Heart right ventricle (tissue), 16 donors: ENCODE measurements at regions not wholly inside any gene's neighbourhood (a gene's known extent, or its start where the extent isn't known, plus 50 kb on each side); places are given as distances from the start of the nearest gene placed in this dataset.
A peak's percentile ranks its signal among the peaks of the same experiment; 100 is the strongest.
"Not testable (repeated sequence)": the region's sequence is repeated elsewhere in the genome, so short reads cannot be mapped to it uniquely, and the experiment has no call there.

ENCODE experiments used
- ATAC-seq, 8 donors: fragments of 200-7000 bp; cut with Tn5 transposase; one replicate each; pipeline ENCODE4 v1.9.1; 2020; ENCODE audit warnings: mild to moderate bottlenecking in 8 of 8, moderate library complexity in 8 of 8, moderate number of reproducible peaks in 1 of 8
- DNase-seq, 2 donors: peaks; one replicate each; pipeline ENCODE4 v3.0.0-alpha.2; 2020
- H3K27ac ChIP-seq, 10 donors: fragments of 200-600 bp; sonication (generic) in 2 of 10; one replicate each; pipeline versions ENCODE4 v1.5.0 to v1.8.0; 2020 to 2022; ENCODE audit warnings: mild to moderate bottlenecking in 3 of 10
- H3K27me3 ChIP-seq, 7 donors: fragments of 200-600 bp; one replicate each; pipeline ENCODE4 v1.8.0; 2021 to 2022; ENCODE audit warnings: mild to moderate bottlenecking in 2 of 7
- H3K36me3 ChIP-seq, 9 donors: fragments of 200-600 bp; sonication (generic) in 1 of 9; one replicate each; pipeline versions ENCODE4 v1.5.0 to v1.8.0; 2020 to 2022; ENCODE audit warnings: mild to moderate bottlenecking in 2 of 9
- H3K4me1 ChIP-seq, 9 donors: fragments of 200-600 bp; sonication (generic) in 1 of 9; one replicate each; pipeline versions ENCODE4 v1.5.0 to v1.8.0; 2020 to 2022; ENCODE audit warnings: mild to moderate bottlenecking in 4 of 9
- H3K4me3 ChIP-seq, 10 donors: fragments of 200-600 bp; sonication (generic) in 2 of 10; one replicate each; pipeline versions ENCODE4 v1.5.0 to v1.8.0; 2020 to 2022; ENCODE audit warnings: mild to moderate bottlenecking in 7 of 10, moderate library complexity in 2 of 10
- H3K9me3 ChIP-seq, 11 donors: fragments of 200-600 bp in 10 of 11; sonication (generic) in 2 of 11; one replicate each; pipeline versions ENCODE4 v1.5.0 to v1.8.0; 2013 to 2022; ENCODE audit warnings: mild to moderate bottlenecking in 2 of 11, control low read depth in 1 of 11, moderate library complexity in 1 of 11
- CTCF ChIP-seq, 9 donors: fragments of 200-600 bp; sonication (generic) in 2 of 9; IDR thresholded peaks; one replicate each; pipeline versions ENCODE4 v1.5.0 to v1.8.0; 2021 to 2022; ENCODE audit warnings: antibody characterized with exemption in 9 of 9, mild to moderate bottlenecking in 5 of 9, moderate library complexity in 1 of 9
- WGBS, 2 donors: extraction: QIAGEN DNeasy Blood & Tissue Kit; methylation state at CpG; one replicate each; pipeline ENCODE4 v1.1.7; 2013; ENCODE audit warnings: inconsistent platforms in 1 of 2; 5-methylcytosine and 5-hydroxymethylcytosine counted together
- intact Hi-C, 10 donors: fragments of 100-400 bp; cut with DNase I; formaldehyde crosslinking; loops; one replicate each; pipeline versions ENCODE4 v1.11.1 to v1.14.2; 2022
- donor health status: Arrhythmogenic right ventricular cardiomyopathy.
- donor health status: ischemic (EF 13 %, LVEDD 7.1; RV severe dilation, severe dysfunction).
- donor health status: healthy with polysubstance abuse.
- donor health status: DM: no; HTN: yes; CAD: no.
- donor health status: DM: no; HTN: no; CAD: no.
- donor health status: ischemic (EF 25% LVEDD 6.9; RV normal size, moderate dysfunction).
- donor health status: ischemic (EF 25% LVEDD 5.7; RV mildly dilated, moderate dysfunction).
- donor health status: healthy.
- donor health status: DM: yes; HTN: yes; CAD: no.
- donor health status: Ischemic cardiomyopathy.
- donor health status: ischemic (EF 35%, LVEDD 5.7; RV mildly dilated, moderate dysfunction).
- donor health status: nonischemic (EF 11% LVEDD 7.7; RV severe dilation, severe dysfunction).
- donor health status: DM: yes; HTN: yes; CAD: no.
- donor health status: PGD.
- donor health status: ischemic (EF 29% LVEDD 5.4; RV normal size, mild dysfunction).
- donor health status: nonischemic (EF 23%, LVEDD 6.1; RV moderate dilation, normal function).

GRCh38 chr6:137941995-137942394 lies 74.9 kb downstream of the TNFAIP3 start:
- peaks cover 0 to 17% (median 0%) of the 10 kb centered on the region in 9 donors for H3K4me1 ChIP-seq
- no peaks in the 10 kb centered on the region for H3K27me3 ChIP-seq
- ATAC-seq (no peak), DNase-seq (no peak)
- no peaks in the 10 kb centered on the region for H3K36me3 ChIP-seq
- no peak overlapping the region for H3K4me3 ChIP-seq
- intact Hi-C loops: loop anchor here in 5 of 10 donors (2.0 to 10.0 kb wide), 7 partner anchors 70 to 235 kb away; partner anchors contain the start of gene TNFAIP3 (in 1 of the 5)
- H3K9me3 ChIP-seq: peaks cover 0 to 21% (median 0%) of the 10 kb centered on the region in 11 donors
- WGBS, 2 donors: 79 to 80% methylated on average over 2 of the region's 2 CpGs
- TF ChIP-seq CTCF (IDR thresholded peaks at IDR 0.05): no peak
- no peak overlapping the region for H3K27ac ChIP-seq

- Histone ChIP-seq H3K36me3 (no peaks in the 10 kb centered on the region), H3K27ac (no peak overlapping the region), H3K27me3 (no peaks in the 10 kb centered on the region), H3K4me1 (peaks cover 0 to 17% (median 0%) of the 10 kb centered on the region in 9 donors), H3K4me3 (no peak overlapping the region), H3K9me3 (peaks cover 0 to 14% (median 0%) of the 10 kb centered on the region in 11 donors)
- DNase-seq (no peak), ATAC-seq (no peak)
- intact Hi-C loops: loop anchor here in 5 of 10 donors (2.0 to 10.0 kb wide), 7 partner anchors 70 to 236 kb away; partner anchors contain the start of gene TNFAIP3 (in 1 of the 5)
- no peak for TF ChIP-seq CTCF (IDR thresholded peaks at IDR 0.05)
These were observed 75.7 kb downstream of the TNFAIP3 start for GRCh38 chr6:137942736-137943135.

- not testable (repeated sequence) for H3K36me3 ChIP-seq, H3K4me3 ChIP-seq, DNase-seq, H3K9me3 ChIP-seq, H3K27me3 ChIP-seq
- 40 to 47% methylated on average over 3 of the region's 3 CpGs for WGBS, 2 donors
- peaks cover 0 to 11% (median 0%) of the 10 kb centered on the region in 9 donors for H3K4me1 ChIP-seq
- ATAC-seq: peak in 6 of 8 donors; percentile 33 to 74 (median 46)
- intact Hi-C loops: loop anchor here in 8 of 10 donors (2.0 to 10.0 kb wide), 8 partner anchors 72 to 238 kb away; partner anchors contain the start of gene TNFAIP3 (in 2 of the 8)
- peak overlapping the region in 1 of 10 donors; percentile 3 for H3K27ac ChIP-seq
These were observed 77.3 kb downstream of the TNFAIP3 start for GRCh38 chr6:137944381-137944780.

GRCh38 chr6:137944793-137945498 lies 77.9 kb downstream of the TNFAIP3 start:
- ATAC-seq: peak in 7 of 8 donors; percentile 72 to 89 (median 81)
- H3K4me1 ChIP-seq: peaks cover 0 to 11% (median 0%) of the 10 kb centered on the region in 9 donors
- no peaks in the 10 kb centered on the region for H3K27me3 ChIP-seq
- H3K27ac ChIP-seq: peak overlapping the region in 1 of 10 donors; percentile 3
- intact Hi-C loops: loop anchor here (1.0 to 10.0 kb wide), 13 partner anchors 73 to 240 kb away; partner anchors contain the start of gene TNFAIP3 (in 4 of the 10)
- TF ChIP-seq CTCF (IDR thresholded peaks at IDR 0.05): peak; percentile 63 to 86 (median 76)
- H3K9me3 ChIP-seq: no peaks in the 10 kb centered on the region
- peak in 1 of 2 donors; percentile 31 for DNase-seq
- no peaks in the 10 kb centered on the region for H3K36me3 ChIP-seq
- no peak overlapping the region for H3K4me3 ChIP-seq
- WGBS, 2 donors: 45 to 51% methylated on average over 6 of the region's 6 CpGs
